Heart left ventricle (tissue), 13 donors: ENCODE measurements at regions not wholly inside any gene's neighbourhood (a gene's known extent, or its start where the extent isn't known, plus 50 kb on each side); places are given as distances from the start of the nearest gene placed in this dataset.

Source experiments
- POLR2A ChIP-seq, 2 donors: fragments of 450-650 bp; IDR thresholded peaks; one replicate each; pipeline ENCODE4 v1.6.1; 2017; ENCODE audit warnings: antibody characterized with exemption in 2 of 2, mild to moderate bottlenecking in 2 of 2, moderate library complexity in 2 of 2
- TF ChIP-seq, protein P1 (sequence below), 12 donors: fragments of 200-600 bp; sonication (generic) in 4 of 12; IDR thresholded peaks; one replicate each; pipeline versions ENCODE4 v1.5.0 to v1.8.0; 2018 to 2022; ENCODE audit warnings: antibody characterized with exemption in 12 of 12, mild to moderate bottlenecking in 5 of 12
- donor health status: ischemic (EF 13 %, LVEDD 7.1; RV severe dilation, severe dysfunction).
- donor health status: DM: no; HTN: yes; CAD: no.
- donor health status: DM: no; HTN: no; CAD: no.
- donor health status: ischemic (EF 25% LVEDD 6.9; RV normal size, moderate dysfunction).
- donor health status: ischemic (EF 25% LVEDD 5.7; RV mildly dilated, moderate dysfunction).
- donor health status: ischemic (EF 35%, LVEDD 5.7; RV mildly dilated, moderate dysfunction).
- donor health status: nonischemic (EF 11% LVEDD 7.7; RV severe dilation, severe dysfunction).
- donor health status: DM: yes; HTN: yes; CAD: no.
- donor health status: PGD.
- donor health status: ischemic (EF 29% LVEDD 5.4; RV normal size, mild dysfunction).
- donor health status: nonischemic (EF 23%, LVEDD 6.1; RV moderate dilation, normal function).

DNA sequence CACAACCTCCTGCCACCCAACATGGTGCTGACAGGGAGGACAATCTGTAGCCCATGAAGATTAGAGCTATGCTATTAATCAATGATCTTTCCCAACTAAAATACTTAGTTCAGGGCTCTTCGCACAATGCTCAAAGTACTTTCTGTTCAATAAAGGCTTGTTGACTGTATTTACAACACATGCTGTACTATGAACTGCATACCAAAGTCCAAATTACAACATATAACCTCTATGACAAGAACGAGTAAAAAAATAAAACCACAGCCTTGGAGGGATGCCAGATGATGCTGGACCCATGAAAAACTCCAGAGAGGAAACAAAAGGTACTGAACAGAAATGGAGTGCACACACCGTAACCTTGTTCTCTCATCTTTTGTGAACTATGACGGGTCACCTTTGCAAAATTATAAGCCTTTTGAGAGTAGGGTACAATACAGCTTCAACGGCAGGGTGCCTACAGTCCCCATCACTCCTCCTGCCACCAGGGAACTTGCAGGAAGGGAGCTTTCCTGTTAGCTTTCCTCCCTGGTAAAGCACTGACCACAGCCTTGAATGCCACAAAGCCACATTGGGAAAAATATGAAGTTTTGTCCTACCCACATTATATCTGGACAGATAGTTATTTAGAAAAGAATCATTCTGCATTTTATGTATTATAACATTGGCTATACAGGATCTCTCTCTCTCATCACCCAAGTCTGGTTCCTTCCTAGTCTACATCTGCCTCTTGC, 175.6 kb downstream of the NRIP1 start:
- TF ChIP-seq POLR2A (IDR thresholded peaks at IDR 0.05), result no peak
- TF ChIP-seq, protein P1, sequence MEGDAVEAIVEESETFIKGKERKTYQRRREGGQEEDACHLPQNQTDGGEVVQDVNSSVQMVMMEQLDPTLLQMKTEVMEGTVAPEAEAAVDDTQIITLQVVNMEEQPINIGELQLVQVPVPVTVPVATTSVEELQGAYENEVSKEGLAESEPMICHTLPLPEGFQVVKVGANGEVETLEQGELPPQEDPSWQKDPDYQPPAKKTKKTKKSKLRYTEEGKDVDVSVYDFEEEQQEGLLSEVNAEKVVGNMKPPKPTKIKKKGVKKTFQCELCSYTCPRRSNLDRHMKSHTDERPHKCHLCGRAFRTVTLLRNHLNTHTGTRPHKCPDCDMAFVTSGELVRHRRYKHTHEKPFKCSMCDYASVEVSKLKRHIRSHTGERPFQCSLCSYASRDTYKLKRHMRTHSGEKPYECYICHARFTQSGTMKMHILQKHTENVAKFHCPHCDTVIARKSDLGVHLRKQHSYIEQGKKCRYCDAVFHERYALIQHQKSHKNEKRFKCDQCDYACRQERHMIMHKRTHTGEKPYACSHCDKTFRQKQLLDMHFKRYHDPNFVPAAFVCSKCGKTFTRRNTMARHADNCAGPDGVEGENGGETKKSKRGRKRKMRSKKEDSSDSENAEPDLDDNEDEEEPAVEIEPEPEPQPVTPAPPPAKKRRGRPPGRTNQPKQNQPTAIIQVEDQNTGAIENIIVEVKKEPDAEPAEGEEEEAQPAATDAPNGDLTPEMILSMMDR (IDR thresholded peaks at IDR 0.05), result no peak
